Skin epidermis (tissue), 12 donors: ENCODE measurements at regions not wholly inside any gene's neighbourhood (a gene's known extent, or its start where the extent isn't known, plus 50 kb on each side); places are given as distances from the start of the nearest gene placed in this dataset.

Source experiments
- H3K27ac ChIP-seq, 21 experiments: fragments of 200-600 bp; sonication (generic) in 11 of 21; one replicate each; pipeline ENCODE4 v1.5.0; 2020; ENCODE audit warnings: mild to moderate bottlenecking in 3 of 21, inconsistent platforms in 2 of 21, moderate library complexity in 2 of 21
- H3K4me3 ChIP-seq, 7 experiments: fragments of 200-600 bp; sonication (generic) in 2 of 7; one replicate each; pipeline ENCODE4 v1.5.0; 2020; ENCODE audit warnings: inconsistent platforms in 2 of 7, mild to moderate bottlenecking in 2 of 7, moderate library complexity in 1 of 7

- Histone ChIP-seq H3K27ac (no peak overlapping the region), H3K4me3 (no peak overlapping the region)
Observed at GRCh38 chr1:222252788-222253187, 295.1 kb downstream of the HHIPL2 start.

GRCh38 chr1:222251847-222252246, 296.1 kb downstream of the HHIPL2 start:
- Histone ChIP-seq H3K27ac (no peak overlapping the region), H3K4me3 (no peak overlapping the region)

GRCh38 chr1:222250376-222250775, 297.5 kb downstream of the HHIPL2 start:
- H3K27ac ChIP-seq = no peak overlapping the region
- no peak overlapping the region for H3K4me3 ChIP-seq

- Histone ChIP-seq H3K4me3 (no peak overlapping the region), H3K27ac (no peak overlapping the region)
Observed at GRCh38 chr1:222247811-222248310, 300.0 kb downstream of the HHIPL2 start.

GRCh38 chr1:222247081-222247480, 300.8 kb downstream of the HHIPL2 start:
- no peak overlapping the region for H3K27ac ChIP-seq
- H3K4me3 ChIP-seq = no peak overlapping the region

GRCh38 chr1:222243902-222244301, 304.0 kb downstream of the HHIPL2 start:
- Histone ChIP-seq H3K27ac (no peak overlapping the region), H3K4me3 (no peak overlapping the region)

- no peak overlapping the region for H3K27ac ChIP-seq
- H3K4me3 ChIP-seq = no peak overlapping the region
Observed at GRCh38 chr1:222242492-222242891, 305.4 kb downstream of the HHIPL2 start.

- Histone ChIP-seq H3K4me3 (no peak overlapping the region), H3K27ac (no peak overlapping the region)
Observed at GRCh38 chr1:222241410-222241809, 306.5 kb downstream of the HHIPL2 start.

- Histone ChIP-seq H3K4me3 (no peak overlapping the region), H3K27ac (peak overlapping the region in 2 of 21 experiments; percentile 17 to 62)
Observed at GRCh38 chr1:222240536-222241181, 307.2 kb downstream of the HHIPL2 start.

GRCh38 chr1:222239130-222239529, 308.8 kb downstream of the HHIPL2 start:
- Histone ChIP-seq H3K27ac (no peak overlapping the region), H3K4me3 (no peak overlapping the region)

- H3K4me3 ChIP-seq = no peak overlapping the region
- no peak overlapping the region for H3K27ac ChIP-seq
Observed at GRCh38 chr1:222234351-222234750, 313.6 kb downstream of the HHIPL2 start.

- H3K27ac ChIP-seq = no peak overlapping the region
- H3K4me3 ChIP-seq = no peak overlapping the region
Observed at GRCh38 chr1:222233444-222234158, 314.3 kb downstream of the HHIPL2 start.

GRCh38 chr1:222232842-222233241, 315.1 kb downstream of the HHIPL2 start:
- Histone ChIP-seq H3K4me3 (no peak overlapping the region), H3K27ac (no peak overlapping the region)

- no peak overlapping the region for H3K27ac ChIP-seq
- no peak overlapping the region for H3K4me3 ChIP-seq
Observed at GRCh38 chr1:222229672-222230312, 318.1 kb downstream of the HHIPL2 start.

- no peak overlapping the region for H3K4me3 ChIP-seq
Observed at GRCh38 chr1:222225316-222225691, 322.6 kb downstream of the HHIPL2 start.

GRCh38 chr1:222224636-222225315, 323.1 kb downstream of the HHIPL2 start:
- no peak overlapping the region for H3K27ac ChIP-seq
- no peak overlapping the region for H3K4me3 ChIP-seq

More at GRCh38 chr1:222225316-222225691, 322.6 kb downstream of the HHIPL2 start:
- no peak overlapping the region for H3K27ac ChIP-seq

GRCh38 chr1:222224156-222224555, 323.7 kb downstream of the HHIPL2 start:
- Histone ChIP-seq H3K27ac (no peak overlapping the region), H3K4me3 (no peak overlapping the region)

GRCh38 chr1:222223010-222223409, 324.9 kb downstream of the HHIPL2 start:
- H3K27ac ChIP-seq = no peak overlapping the region

GRCh38 chr1:222216255-222216754, 331.6 kb downstream of the HHIPL2 start:
- no peak overlapping the region for H3K4me3 ChIP-seq
- H3K27ac ChIP-seq = no peak overlapping the region

More at GRCh38 chr1:222223010-222223409, 324.9 kb downstream of the HHIPL2 start:
- H3K4me3 ChIP-seq = no peak overlapping the region

GRCh38 chr1:222210776-222211175, 337.1 kb downstream of the HHIPL2 start:
- no peak overlapping the region for H3K27ac ChIP-seq
- no peak overlapping the region for H3K4me3 ChIP-seq
